ENCODE measurements at regions not wholly inside any gene's neighbourhood (a gene's known extent, or its start where the extent isn't known, plus 50 kb on each side); places are given as distances from the start of the nearest gene placed in this dataset.
A peak's percentile ranks its signal among the peaks of the same experiment; 100 is the strongest.

- intact Hi-C loops (cut with DNase I; ENCODE audit: low total_unique reads), result no loop called here
- DNase-seq, result no peak
- 50 to 73% methylated on average over 34 to 35 of the region's 35 CpGs for WGBS, 2 donors
- H3K4me3 ChIP-seq, result peak overlapping the region; percentile 7 to 31
- TF ChIP-seq CTCF (IDR thresholded peaks at IDR 0.05), result no peak
- no peak for TF ChIP-seq POLR2A (IDR thresholded peaks at IDR 0.05)
- H3K4me1 ChIP-seq, result no peaks in the 10 kb centered on the region
- no peak overlapping the region for H3K27ac ChIP-seq
- no peaks in the 10 kb centered on the region for H3K27me3 ChIP-seq
- no peaks in the 10 kb centered on the region for H3K9me3 ChIP-seq
- no peaks in the 10 kb centered on the region for H3K36me3 ChIP-seq (ENCODE audit: low read depth, missing control alignments)
Observed at GRCh38 chr18:60010984-60011383, 111.2 kb downstream of the PMAIP1 start.

- intact Hi-C loops (cut with DNase I; ENCODE audit: low total_unique reads), result no loop called here
Observed at GRCh38 chr18:60010513-60010912, 110.7 kb downstream of the PMAIP1 start.

GRCh38 chr18:60007661-60008060 lies 107.9 kb downstream of the PMAIP1 start:
- no peaks in the 10 kb centered on the region for H3K27me3 ChIP-seq
- DNase-seq, result no peak
- TF ChIP-seq CTCF (IDR thresholded peaks at IDR 0.05), result no peak
- TF ChIP-seq POLR2A (IDR thresholded peaks at IDR 0.05), result no peak
- no peaks in the 10 kb centered on the region for H3K36me3 ChIP-seq (ENCODE audit: low read depth, missing control alignments)
- WGBS, 2 donors, result 75 to 77% methylated on average over 2 of the region's 2 CpGs
- H3K4me3 ChIP-seq, result no peak overlapping the region
- intact Hi-C loops (cut with DNase I; ENCODE audit: low total_unique reads), result no loop called here
- no peak overlapping the region for H3K27ac ChIP-seq
- H3K9me3 ChIP-seq, result no peaks in the 10 kb centered on the region
- no peaks in the 10 kb centered on the region for H3K4me1 ChIP-seq

More at GRCh38 chr18:60010513-60010912, 110.7 kb downstream of the PMAIP1 start:
- no peak overlapping the region for H3K27ac ChIP-seq
- H3K4me3 ChIP-seq, result peak overlapping the region; percentile 7 to 31
- no peak for DNase-seq
- 57 to 74% methylated on average over 3 to 23 of the region's 23 CpGs for WGBS, 2 donors
- no peaks in the 10 kb centered on the region for H3K4me1 ChIP-seq
- TF ChIP-seq POLR2A (IDR thresholded peaks at IDR 0.05), result no peak
- no peak for TF ChIP-seq CTCF (IDR thresholded peaks at IDR 0.05)
- H3K36me3 ChIP-seq (ENCODE audit: low read depth, missing control alignments), result no peaks in the 10 kb centered on the region
- no peaks in the 10 kb centered on the region for H3K9me3 ChIP-seq
- no peaks in the 10 kb centered on the region for H3K27me3 ChIP-seq

- 72 to 83% methylated on average over 12 to 16 of the region's 16 CpGs for WGBS, 2 donors
- Histone ChIP-seq H3K36me3 (ENCODE audit: low read depth, missing control alignments) (no peaks in the 10 kb centered on the region), H3K27ac (no peak overlapping the region), H3K4me3 (no peak overlapping the region), H3K27me3 (no peaks in the 10 kb centered on the region), H3K4me1 (no peaks in the 10 kb centered on the region), H3K9me3 (no peaks in the 10 kb centered on the region)
- DNase-seq, result no peak
- TF ChIP-seq CTCF (IDR thresholded peaks at IDR 0.05) (no peak), POLR2A (IDR thresholded peaks at IDR 0.05) (no peak)
- intact Hi-C loops (cut with DNase I; ENCODE audit: low total_unique reads), result no loop called here
Observed at GRCh38 chr18:60003610-60004185, 103.9 kb downstream of the PMAIP1 start.

GRCh38 chr18:59996370-59996966 lies 96.7 kb downstream of the PMAIP1 start:
- Histone ChIP-seq H3K9me3 (no peaks in the 10 kb centered on the region), H3K36me3 (ENCODE audit: low read depth, missing control alignments) (no peaks in the 10 kb centered on the region), H3K4me1 (no peaks in the 10 kb centered on the region), H3K27me3 (no peaks in the 10 kb centered on the region), H3K27ac (no peak overlapping the region), H3K4me3 (no peak overlapping the region)
- peak; percentile 74 for DNase-seq
- 32 to 50% methylated on average over 5 of the region's 5 CpGs for WGBS, 2 donors
- TF ChIP-seq CTCF (IDR thresholded peaks at IDR 0.05) (peak in 2 of 3 experiments; percentile 56 to 66), POLR2A (IDR thresholded peaks at IDR 0.05) (no peak)
- intact Hi-C loops (cut with DNase I; ENCODE audit: low total_unique reads), result no loop called here

Data from testis (tissue), 2 donors.